BJ (cell line): ENCODE measurements at regions not wholly inside any gene's neighbourhood (a gene's known extent, or its start where the extent isn't known, plus 50 kb on each side); places are given as distances from the start of the nearest gene placed in this dataset.
A peak's percentile ranks its signal among the peaks of the same experiment; 100 is the strongest.

Source experiments
- CTCF ChIA-PET: fragments of 350-600 bp; formaldehyde crosslinking; extraction: SDS; loops from one replicate; lab custom pipeline; 2021; ENCODE audit warnings: antibody characterized with exemption, inconsistent platforms; lab: Yijun Ruan, JAX
- POLR2A ChIA-PET: fragments of 300-600 bp; sonication (Branson Sonifier 250); formaldehyde crosslinking; extraction: SDS; loops from one replicate; lab custom pipeline; 2021; ENCODE audit warnings: antibody characterized with exemption; lab: Charles Lee
- DNase-seq: peaks from one replicate; pipeline ENCODE4 v3.0.0-alpha.2; 2011; ENCODE audit warnings: low read depth
- H3K27me3 ChIP-seq: 2 replicates; pipeline ENCODE4 v1.6.0; 2011; ENCODE audit warnings: low read length; ENCODE audit not compliant: control insufficient read depth, insufficient read depth
- H3K36me3 ChIP-seq: 2 replicates; pipeline ENCODE4 v1.5.1; 2011; ENCODE audit warnings: low read length; ENCODE audit not compliant: control insufficient read depth, insufficient read depth
- H3K4me3 ChIP-seq: 2 replicates; pipeline ENCODE4 v1.5.1; 2011; ENCODE audit warnings: low read depth, mild to moderate bottlenecking, control low read depth, low read length
- TF ChIP-seq, protein P1 (sequence below): IDR thresholded peaks from 2 replicates; pipeline ENCODE4 v1.5.1; 2011; ENCODE audit warnings: low read depth, mild to moderate bottlenecking, control low read depth, inconsistent platforms, low read length, moderate library complexity; ENCODE audit not compliant: insufficient read depth

DNA sequence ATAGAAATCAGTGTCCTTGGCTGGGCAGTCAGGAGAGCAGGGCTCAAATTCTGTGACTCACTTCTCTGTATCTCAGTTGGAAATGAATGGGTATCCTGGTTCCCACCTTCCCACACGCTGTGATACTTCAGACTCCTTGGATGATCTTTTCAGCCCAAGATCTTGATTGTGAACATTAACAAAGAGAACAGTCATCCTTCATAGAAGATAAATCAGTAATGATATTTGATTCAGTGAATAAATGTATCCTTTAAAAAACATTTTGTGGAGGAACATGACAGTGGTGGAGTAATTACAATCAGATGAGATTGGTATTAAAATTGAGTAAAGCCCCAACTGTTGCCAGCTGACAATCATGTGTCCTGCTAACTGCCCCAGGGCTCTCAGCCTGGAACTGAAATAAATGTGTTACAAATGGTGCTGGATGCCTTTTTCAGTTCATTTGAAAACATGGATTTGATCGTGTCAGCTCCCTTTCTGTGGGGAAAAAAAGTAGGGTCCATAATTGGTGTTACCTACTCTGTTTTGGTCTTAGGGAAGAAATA lies 72.9 kb upstream of the OR5AN1 start:
- POLR2A ChIA-PET, result no interaction called here
- CTCF ChIA-PET, result interaction anchor here (0.8 to 2.4 kb wide), 3 partner anchors 81 to 114 kb away, joined by 3 to 14 read pairs (median 3); partner anchors contain the start of gene DTX4
- H3K27me3 ChIP-seq, result no peaks in the 10 kb centered on the region

GRCh38 chr11:59284773-59285129 lies 72.0 kb upstream of the MPEG1 start:
- H3K4me3 ChIP-seq, result no peak overlapping the region
- TF ChIP-seq, protein P1, sequence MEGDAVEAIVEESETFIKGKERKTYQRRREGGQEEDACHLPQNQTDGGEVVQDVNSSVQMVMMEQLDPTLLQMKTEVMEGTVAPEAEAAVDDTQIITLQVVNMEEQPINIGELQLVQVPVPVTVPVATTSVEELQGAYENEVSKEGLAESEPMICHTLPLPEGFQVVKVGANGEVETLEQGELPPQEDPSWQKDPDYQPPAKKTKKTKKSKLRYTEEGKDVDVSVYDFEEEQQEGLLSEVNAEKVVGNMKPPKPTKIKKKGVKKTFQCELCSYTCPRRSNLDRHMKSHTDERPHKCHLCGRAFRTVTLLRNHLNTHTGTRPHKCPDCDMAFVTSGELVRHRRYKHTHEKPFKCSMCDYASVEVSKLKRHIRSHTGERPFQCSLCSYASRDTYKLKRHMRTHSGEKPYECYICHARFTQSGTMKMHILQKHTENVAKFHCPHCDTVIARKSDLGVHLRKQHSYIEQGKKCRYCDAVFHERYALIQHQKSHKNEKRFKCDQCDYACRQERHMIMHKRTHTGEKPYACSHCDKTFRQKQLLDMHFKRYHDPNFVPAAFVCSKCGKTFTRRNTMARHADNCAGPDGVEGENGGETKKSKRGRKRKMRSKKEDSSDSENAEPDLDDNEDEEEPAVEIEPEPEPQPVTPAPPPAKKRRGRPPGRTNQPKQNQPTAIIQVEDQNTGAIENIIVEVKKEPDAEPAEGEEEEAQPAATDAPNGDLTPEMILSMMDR, result no peak
- POLR2A ChIA-PET, result no interaction called here
- DNase-seq, result no peak
- CTCF ChIA-PET, result interaction anchor here (2.4 kb wide), 1 partner anchor 113 kb away, joined by 14 read pairs; the partner anchor contains the start of gene DTX4
- no peaks in the 10 kb centered on the region for H3K27me3 ChIP-seq
- H3K36me3 ChIP-seq, result no peaks in the 10 kb centered on the region

More for the DNA sequence above, 72.9 kb upstream of the OR5AN1 start:
- no peaks in the 10 kb centered on the region for H3K36me3 ChIP-seq
- H3K4me3 ChIP-seq, result no peak overlapping the region
- TF ChIP-seq, protein P1, result no peak
- no peak for DNase-seq

DNA sequence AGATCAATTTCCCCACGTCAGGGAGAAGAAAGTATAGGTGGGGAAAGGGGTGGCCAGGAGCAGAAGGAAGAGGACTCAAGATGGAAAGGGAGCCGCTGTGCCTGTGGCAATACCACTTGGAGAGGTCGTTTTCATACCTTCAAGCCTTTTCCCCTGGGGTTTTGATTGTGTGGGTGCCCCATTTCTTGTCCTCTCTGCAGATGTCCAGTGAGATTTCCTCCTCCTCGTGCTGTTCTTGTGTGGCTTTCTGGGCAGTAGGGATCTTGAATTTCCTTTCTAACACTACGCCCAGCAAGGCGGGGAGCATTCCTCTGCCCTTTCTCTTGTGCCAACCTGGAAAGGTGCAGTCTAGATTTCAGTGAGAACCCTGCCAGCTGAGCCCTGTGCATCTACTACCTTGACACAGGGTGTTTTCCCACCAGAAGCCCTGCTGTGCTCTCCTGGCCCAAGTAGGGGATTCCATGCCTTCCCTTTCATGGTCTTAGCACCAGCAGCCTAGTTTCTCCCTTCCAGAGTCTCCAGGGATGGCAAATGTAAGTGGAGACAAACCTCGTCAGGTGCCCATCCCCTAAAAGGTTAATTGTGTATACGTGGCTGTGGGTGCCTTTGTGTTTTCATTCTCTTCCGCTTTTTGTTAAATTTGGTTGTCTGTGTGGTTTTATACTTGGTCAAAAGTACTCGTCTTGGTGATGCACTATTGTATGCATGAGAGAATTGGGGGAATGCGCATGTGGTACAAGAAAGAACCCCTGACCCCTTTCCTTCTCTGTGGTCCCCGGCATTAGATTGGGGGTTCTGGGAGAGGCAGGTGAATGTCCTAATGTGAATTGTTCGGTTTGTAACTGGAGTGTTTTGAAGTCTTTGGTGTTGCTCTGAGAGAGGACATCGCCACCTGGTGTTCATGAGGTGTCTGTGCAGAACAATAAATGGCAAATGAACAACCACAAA lies 71.4 kb upstream of the MPEG1 start:
- no peak for DNase-seq
- no peaks in the 10 kb centered on the region for H3K27me3 ChIP-seq
- ChIA-PET CTCF (interaction anchor here (1.5 kb wide), 2 partner anchors 11 to 78 kb away, joined by 3 to 5 read pairs; no protein-coding TSS in a partner anchor), POLR2A (no interaction called here)
- TF ChIP-seq, protein P1, result peak; percentile 79
- no peaks in the 10 kb centered on the region for H3K36me3 ChIP-seq
- no peak overlapping the region for H3K4me3 ChIP-seq

GRCh38 chr11:59283311-59283710 lies 70.6 kb upstream of the MPEG1 start:
- POLR2A ChIA-PET, result no interaction called here

More at GRCh38 chr11:59283311-59283710, 70.6 kb upstream of the MPEG1 start:
- CTCF ChIA-PET, result interaction anchor here (1.3 to 1.5 kb wide), 3 partner anchors 10 to 112 kb away, joined by 3 to 11 read pairs (median 5); partner anchors contain the start of gene DTX4
- Histone ChIP-seq H3K36me3 (no peaks in the 10 kb centered on the region), H3K4me3 (no peak overlapping the region), H3K27me3 (no peaks in the 10 kb centered on the region)
- no peak for DNase-seq
- TF ChIP-seq, protein P1, result no peak
